ENCODE measurements at regions not wholly inside any gene's neighbourhood (a gene's known extent, or its start where the extent isn't known, plus 50 kb on each side); places are given as distances from the start of the nearest gene placed in this dataset.

GRCh38 chr11:90326647-90327046 lies 103.8 kb upstream of the CHORDC1 start:
- H3K4me1 ChIP-seq (ENCODE audit: control insufficient read depth in 2 of 2, insufficient read depth in 1 of 2, low read depth in 1 of 2, low read length in 2 of 2), result no peaks in the 10 kb centered on the region
- no peak overlapping the region for H3K4ac ChIP-seq (ENCODE audit: low read length)
- H2BK5ac ChIP-seq (ENCODE audit: low read length), result no peak overlapping the region
- H4K8ac ChIP-seq (ENCODE audit: low read depth, low read length), result no peak overlapping the region
- H3K79me1 ChIP-seq (ENCODE audit: low read depth, low read length), result no peaks in the 10 kb centered on the region
- no peak for DNase-seq (ENCODE audit: low spot score)
- no peak overlapping the region for H3K27ac ChIP-seq (replicated peaks; ENCODE audit: low read length)
- H2BK120ac ChIP-seq (ENCODE audit: low read depth, low read length), result no peak overlapping the region
- H3K4me2 ChIP-seq (ENCODE audit: insufficient read depth, low read length, poor library complexity, severe bottlenecking), result no peak overlapping the region
- H2AK5ac ChIP-seq (ENCODE audit: low read depth, low read length), result no peak overlapping the region
- no peak overlapping the region for H3K4me3 ChIP-seq (ENCODE audit: low read length in 2 of 2)
- no peaks in the 10 kb centered on the region for H3K36me3 ChIP-seq (replicated peaks in 1 of 2; ENCODE audit: control insufficient read depth in 2 of 2, insufficient read depth in 2 of 2, low read length in 2 of 2)
- no peak overlapping the region for H3K23ac ChIP-seq (ENCODE audit: low read depth, low read length, poor library complexity)
- H4K91ac ChIP-seq (ENCODE audit: low read depth, low read length, poor library complexity), result no peak overlapping the region
- H3K9ac ChIP-seq (ENCODE audit: low read depth, low read length, poor library complexity), result no peak overlapping the region
- no peak overlapping the region for H2BK12ac ChIP-seq (ENCODE audit: low read length)
- H3K27me3 ChIP-seq (ENCODE audit: control insufficient read depth in 3 of 3, insufficient read depth in 3 of 3, low read depth in 1 of 3, low read length in 3 of 3), result no peaks in the 10 kb centered on the region
- no peak overlapping the region for H3K18ac ChIP-seq (ENCODE audit: low read length)
- no peak overlapping the region for H2BK15ac ChIP-seq (ENCODE audit: low read length)
- WGBS, 2 donors (ENCODE audit: extremely low coverage in 2 of 2, insufficient read length in 2 of 2, insufficient replicate concordance in 1 of 2), result no CpG with 5 or more reads among the region's 2 CpGs
- H2AFZ ChIP-seq (ENCODE audit: low read length), result no peak overlapping the region
- H3K14ac ChIP-seq (ENCODE audit: low read length), result no peak overlapping the region
- H3K9me3 ChIP-seq (replicated peaks in 1 of 2; ENCODE audit: control insufficient read depth in 2 of 2, insufficient read depth in 1 of 2, low read depth in 1 of 2, low read length in 2 of 2), result no peaks in the 10 kb centered on the region

GRCh38 chr11:90323289-90323688 lies 100.4 kb upstream of the CHORDC1 start:
- Histone ChIP-seq H2BK12ac (ENCODE audit: low read length) (no peak overlapping the region), H3K9ac (ENCODE audit: low read depth, low read length, poor library complexity) (no peak overlapping the region), H3K27me3 (ENCODE audit: control insufficient read depth in 3 of 3, insufficient read depth in 3 of 3, low read depth in 1 of 3, low read length in 3 of 3) (no peaks in the 10 kb centered on the region), H2BK120ac (ENCODE audit: low read depth, low read length) (no peak overlapping the region), H3K36me3 (replicated peaks in 1 of 2; ENCODE audit: control insufficient read depth in 2 of 2, insufficient read depth in 2 of 2, low read length in 2 of 2) (no peaks in the 10 kb centered on the region), H4K8ac (ENCODE audit: low read depth, low read length) (no peak overlapping the region), H3K4me2 (ENCODE audit: insufficient read depth, low read length, poor library complexity, severe bottlenecking) (no peak overlapping the region), H3K9me3 (replicated peaks in 1 of 2; ENCODE audit: control insufficient read depth in 2 of 2, insufficient read depth in 1 of 2, low read depth in 1 of 2, low read length in 2 of 2) (no peaks in the 10 kb centered on the region), H3K23ac (ENCODE audit: low read depth, low read length, poor library complexity) (no peak overlapping the region), H4K91ac (ENCODE audit: low read depth, low read length, poor library complexity) (no peak overlapping the region), H3K4me1 (ENCODE audit: control insufficient read depth in 2 of 2, insufficient read depth in 1 of 2, low read depth in 1 of 2, low read length in 2 of 2) (no peaks in the 10 kb centered on the region), H3K4me3 (ENCODE audit: low read length in 2 of 2) (no peak overlapping the region), H2BK15ac (ENCODE audit: low read length) (no peak overlapping the region), H2AFZ (ENCODE audit: low read length) (no peak overlapping the region), H3K27ac (replicated peaks; ENCODE audit: low read length) (no peak overlapping the region), H3K79me1 (ENCODE audit: low read depth, low read length) (no peaks in the 10 kb centered on the region), H2BK5ac (ENCODE audit: low read length) (no peak overlapping the region), H2AK5ac (ENCODE audit: low read depth, low read length) (no peak overlapping the region), H3K4ac (ENCODE audit: low read length) (no peak overlapping the region), H3K14ac (ENCODE audit: low read length) (no peak overlapping the region), H3K18ac (ENCODE audit: low read length) (no peak overlapping the region)
- no CpG with 5 or more reads among the region's 5 CpGs for WGBS, 2 donors (ENCODE audit: extremely low coverage in 2 of 2, insufficient read length in 2 of 2, insufficient replicate concordance in 1 of 2)
- DNase-seq (ENCODE audit: low spot score), result no peak

- Histone ChIP-seq H3K9ac (ENCODE audit: low read depth, low read length, poor library complexity) (no peak overlapping the region), H3K9me3 (replicated peaks in 1 of 2; ENCODE audit: control insufficient read depth in 2 of 2, insufficient read depth in 1 of 2, low read depth in 1 of 2, low read length in 2 of 2) (no peaks in the 10 kb centered on the region), H3K27me3 (ENCODE audit: control insufficient read depth in 3 of 3, insufficient read depth in 3 of 3, low read depth in 1 of 3, low read length in 3 of 3) (no peaks in the 10 kb centered on the region), H3K18ac (ENCODE audit: low read length) (no peak overlapping the region), H3K4me1 (ENCODE audit: control insufficient read depth in 2 of 2, insufficient read depth in 1 of 2, low read depth in 1 of 2, low read length in 2 of 2) (no peaks in the 10 kb centered on the region), H3K27ac (replicated peaks; ENCODE audit: low read length) (no peak overlapping the region), H3K4me3 (ENCODE audit: low read length in 2 of 2) (no peak overlapping the region), H4K8ac (ENCODE audit: low read depth, low read length) (no peak overlapping the region), H3K14ac (ENCODE audit: low read length) (no peak overlapping the region), H2BK12ac (ENCODE audit: low read length) (no peak overlapping the region), H3K4me2 (ENCODE audit: insufficient read depth, low read length, poor library complexity, severe bottlenecking) (no peak overlapping the region), H3K23ac (ENCODE audit: low read depth, low read length, poor library complexity) (no peak overlapping the region), H2AFZ (ENCODE audit: low read length) (no peak overlapping the region), H3K36me3 (replicated peaks in 1 of 2; ENCODE audit: control insufficient read depth in 2 of 2, insufficient read depth in 2 of 2, low read length in 2 of 2) (no peaks in the 10 kb centered on the region), H2AK5ac (ENCODE audit: low read depth, low read length) (no peak overlapping the region), H3K4ac (ENCODE audit: low read length) (no peak overlapping the region), H2BK120ac (ENCODE audit: low read depth, low read length) (no peak overlapping the region), H3K79me1 (ENCODE audit: low read depth, low read length) (no peaks in the 10 kb centered on the region), H2BK5ac (ENCODE audit: low read length) (no peak overlapping the region), H4K91ac (ENCODE audit: low read depth, low read length, poor library complexity) (no peak overlapping the region), H2BK15ac (ENCODE audit: low read length) (no peak overlapping the region)
- DNase-seq (ENCODE audit: low spot score), result no peak
These were observed 98.2 kb upstream of the CHORDC1 start for GRCh38 chr11:90321018-90321417.

DNA sequence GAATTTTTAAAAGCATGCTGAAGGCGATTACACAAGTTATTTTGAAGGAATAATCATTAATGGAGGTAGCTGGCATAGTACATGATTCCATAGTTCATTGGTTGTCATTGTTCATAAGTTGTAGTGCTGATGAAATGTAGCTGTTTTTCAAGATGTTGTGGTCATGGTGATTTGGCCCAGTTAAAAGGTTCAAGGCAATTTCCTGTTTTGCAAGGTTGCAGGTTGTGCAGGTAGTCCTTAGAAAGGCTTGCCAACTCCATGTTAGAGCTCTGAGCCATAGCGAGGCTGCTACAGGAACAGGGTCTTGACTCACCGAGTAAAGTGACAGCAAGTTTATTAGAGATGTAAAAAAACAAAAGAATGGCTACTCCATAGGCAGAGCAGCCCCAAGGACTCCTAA lies 95.8 kb upstream of the CHORDC1 start:
- no peaks in the 10 kb centered on the region for H3K9me3 ChIP-seq (replicated peaks in 1 of 2; ENCODE audit: control insufficient read depth in 2 of 2, insufficient read depth in 1 of 2, low read depth in 1 of 2, low read length in 2 of 2)
- no peak overlapping the region for H2BK120ac ChIP-seq (ENCODE audit: low read depth, low read length)
- H3K23ac ChIP-seq (ENCODE audit: low read depth, low read length, poor library complexity), result no peak overlapping the region
- H3K79me1 ChIP-seq (ENCODE audit: low read depth, low read length), result no peaks in the 10 kb centered on the region
- H2BK12ac ChIP-seq (ENCODE audit: low read length), result no peak overlapping the region
- H2AK5ac ChIP-seq (ENCODE audit: low read depth, low read length), result no peak overlapping the region
- no peak overlapping the region for H3K9ac ChIP-seq (ENCODE audit: low read depth, low read length, poor library complexity)
- no peak overlapping the region for H3K14ac ChIP-seq (ENCODE audit: low read length)
- no peak overlapping the region for H3K4me3 ChIP-seq (ENCODE audit: low read length in 2 of 2)
- DNase-seq (ENCODE audit: low spot score), result no peak
- no peaks in the 10 kb centered on the region for H3K36me3 ChIP-seq (replicated peaks in 1 of 2; ENCODE audit: control insufficient read depth in 2 of 2, insufficient read depth in 2 of 2, low read length in 2 of 2)
- H2BK15ac ChIP-seq (ENCODE audit: low read length), result no peak overlapping the region
- no peak overlapping the region for H2AFZ ChIP-seq (ENCODE audit: low read length)
- no peak overlapping the region for H4K91ac ChIP-seq (ENCODE audit: low read depth, low read length, poor library complexity)
- WGBS, 2 donors (ENCODE audit: extremely low coverage in 2 of 2, insufficient read length in 2 of 2, insufficient replicate concordance in 1 of 2), result no CpG with 5 or more reads among the region's 3 CpGs
- H2BK5ac ChIP-seq (ENCODE audit: low read length), result no peak overlapping the region
- no peaks in the 10 kb centered on the region for H3K4me1 ChIP-seq (ENCODE audit: control insufficient read depth in 2 of 2, insufficient read depth in 1 of 2, low read depth in 1 of 2, low read length in 2 of 2)
- H3K27ac ChIP-seq (replicated peaks; ENCODE audit: low read length), result no peak overlapping the region
- no peaks in the 10 kb centered on the region for H3K27me3 ChIP-seq (ENCODE audit: control insufficient read depth in 3 of 3, insufficient read depth in 3 of 3, low read depth in 1 of 3, low read length in 3 of 3)
- no peak overlapping the region for H3K4me2 ChIP-seq (ENCODE audit: insufficient read depth, low read length, poor library complexity, severe bottlenecking)
- no peak overlapping the region for H4K8ac ChIP-seq (ENCODE audit: low read depth, low read length)
- no peak overlapping the region for H3K4ac ChIP-seq (ENCODE audit: low read length)
- H3K18ac ChIP-seq (ENCODE audit: low read length), result no peak overlapping the region
